ENCODE measurements at regions not wholly inside any gene's neighbourhood (a gene's known extent, or its start where the extent isn't known, plus 50 kb on each side); places are given as distances from the start of the nearest gene placed in this dataset.

- TF ChIP-seq POLR2A (IDR thresholded peaks at IDR 0.05) (no peak), CTCF (IDR thresholded peaks at IDR 0.05) (no peak)
- intact Hi-C loops (cut with DNase I): no loop called here
- Histone ChIP-seq H3K27me3 (no peaks in the 10 kb centered on the region), H3K9me3 (no peaks in the 10 kb centered on the region), H3K27ac (no peak overlapping the region), H3K36me3 (no peaks in the 10 kb centered on the region), H3K4me1 (no peaks in the 10 kb centered on the region), H3K4me3 (no peak overlapping the region)
- ATAC-seq (no peak), DNase-seq (no peak)
- 25% methylated on average over 1 of the region's 6 CpGs for WGBS (ENCODE audit: insufficient coverage, low coverage, low lambda C conversion rate, missing lambda C conversion rate)
Observed at GRCh38 chr17:13984956-13985355, 84.3 kb upstream of the COX10 start.

DNA sequence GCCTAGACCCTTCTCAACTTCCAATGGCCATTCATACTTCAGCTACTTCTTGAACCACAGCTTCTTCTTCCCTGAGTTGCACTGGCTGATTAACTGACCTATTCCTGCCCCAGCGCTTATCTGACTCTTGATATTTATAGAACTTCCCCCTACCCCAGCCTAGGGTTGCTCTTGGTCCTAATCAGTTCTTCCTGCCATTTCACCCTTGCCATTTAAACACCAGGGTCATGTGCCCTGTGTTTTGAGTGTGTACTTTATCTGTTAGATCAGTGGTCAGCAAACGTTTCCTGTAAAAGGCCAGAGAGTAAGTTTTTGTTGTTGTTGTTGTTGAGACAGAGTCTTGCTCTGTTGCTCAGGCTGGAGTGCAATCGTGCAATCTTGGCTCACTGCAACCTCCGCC, 82.4 kb upstream of the COX10 start:
- H3K9me3 ChIP-seq: no peaks in the 10 kb centered on the region
- no peak for TF ChIP-seq POLR2A (IDR thresholded peaks at IDR 0.05)
- no peak for TF ChIP-seq CTCF (IDR thresholded peaks at IDR 0.05)
- 28% methylated on average over 3 of the region's 4 CpGs for WGBS (ENCODE audit: insufficient coverage, low coverage, low lambda C conversion rate, missing lambda C conversion rate)
- no peaks in the 10 kb centered on the region for H3K36me3 ChIP-seq
- no peak overlapping the region for H3K27ac ChIP-seq
- DNase-seq: no peak
- peaks cover 0 to 3% (median 0%) of the 10 kb centered on the region in 4 donors for H3K4me1 ChIP-seq
- no peaks in the 10 kb centered on the region for H3K27me3 ChIP-seq
- intact Hi-C loops (cut with DNase I): no loop called here
- no peak for ATAC-seq
- no peak overlapping the region for H3K4me3 ChIP-seq

- DNase-seq: no peak
- Histone ChIP-seq H3K9me3 (no peaks in the 10 kb centered on the region), H3K27me3 (no peaks in the 10 kb centered on the region), H3K27ac (no peak overlapping the region), H3K4me3 (no peak overlapping the region), H3K4me1 (peaks cover 0 to 10% (median 3%) of the 10 kb centered on the region in 4 donors), H3K36me3 (no peaks in the 10 kb centered on the region)
- no peak for ATAC-seq
- intact Hi-C loops (cut with DNase I): no loop called here
- 94% methylated on average over 4 of the region's 4 CpGs for WGBS (ENCODE audit: insufficient coverage, low coverage, low lambda C conversion rate, missing lambda C conversion rate)
- TF ChIP-seq POLR2A (IDR thresholded peaks at IDR 0.05) (no peak), CTCF (IDR thresholded peaks at IDR 0.05) (no peak)
Observed at GRCh38 chr17:13989138-13989537, 80.2 kb upstream of the COX10 start.

GRCh38 chr17:13993106-13993505, 76.2 kb upstream of the COX10 start:
- Histone ChIP-seq H3K4me3 (no peak overlapping the region), H3K9me3 (no peaks in the 10 kb centered on the region), H3K36me3 (no peaks in the 10 kb centered on the region), H3K27ac (no peak overlapping the region), H3K27me3 (no peaks in the 10 kb centered on the region), H3K4me1 (peaks cover 0 to 18% (median 6%) of the 10 kb centered on the region in 4 donors)
- ATAC-seq: no peak
- no peak for DNase-seq
- no peak for TF ChIP-seq CTCF (IDR thresholded peaks at IDR 0.05)
- TF ChIP-seq POLR2A (IDR thresholded peaks at IDR 0.05): no peak
- WGBS (ENCODE audit: insufficient coverage, low coverage, low lambda C conversion rate, missing lambda C conversion rate): 85% methylated on average over 6 of the region's 6 CpGs
- intact Hi-C loops (cut with DNase I): no loop called here

DNA sequence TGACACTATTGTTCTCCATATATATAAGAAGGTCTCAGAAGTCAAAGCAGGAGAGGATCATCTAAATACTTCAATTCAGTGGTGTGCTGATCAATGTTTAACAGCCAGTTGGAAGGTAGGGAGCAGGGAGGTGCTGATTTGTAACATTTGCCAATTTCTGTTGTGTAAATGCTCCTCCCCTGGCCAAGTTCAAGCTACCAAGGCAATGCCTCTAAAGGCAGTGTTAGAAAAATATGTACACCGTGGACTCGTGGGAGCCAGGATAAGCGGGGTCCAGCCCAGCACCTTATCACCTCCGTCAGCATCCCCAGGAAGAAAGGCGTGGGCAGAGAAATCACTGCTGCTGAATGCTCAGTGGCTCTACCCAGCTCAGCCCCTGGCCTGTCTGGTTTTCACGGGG, 75.3 kb upstream of the COX10 start:
- TF ChIP-seq POLR2A (IDR thresholded peaks at IDR 0.05): no peak
- TF ChIP-seq CTCF (IDR thresholded peaks at IDR 0.05): no peak
- Histone ChIP-seq H3K36me3 (no peaks in the 10 kb centered on the region), H3K4me3 (no peak overlapping the region), H3K27ac (peak overlapping the region in 2 of 3 donors; percentile 53 to 68), H3K27me3 (no peaks in the 10 kb centered on the region), H3K4me1 (peaks cover 0 to 18% (median 6%) of the 10 kb centered on the region in 4 donors), H3K9me3 (no peaks in the 10 kb centered on the region)
- ATAC-seq (peak; percentile 94 to 97 (median 96)), DNase-seq (peak in 1 of 3 donors; percentile 63)
- 37% methylated on average over 5 of the region's 6 CpGs for WGBS (ENCODE audit: insufficient coverage, low coverage, low lambda C conversion rate, missing lambda C conversion rate)
- intact Hi-C loops (cut with DNase I): no loop called here

Data from right lobe of liver (tissue), 6 donors.